HEK293 (cell line): ENCODE measurements at regions not wholly inside any gene's neighbourhood (a gene's known extent, or its start where the extent isn't known, plus 50 kb on each side); places are given as distances from the start of the nearest gene placed in this dataset.

Experiments used
- CTCF ChIA-PET: fragments of 350-600 bp; formaldehyde crosslinking; extraction: SDS; loops from one replicate; lab custom pipeline; 2021; ENCODE audit warnings: antibody characterized with exemption; lab: Yijun Ruan, JAX
- POLR2A ChIA-PET: fragments of 300-600 bp; formaldehyde crosslinking; extraction: SDS; loops from one replicate; lab custom pipeline; 2020; ENCODE audit warnings: antibody characterized with exemption, inconsistent platforms; lab: Yijun Ruan, JAX
- H3K27ac ChIP-seq: fragments of 200-500 bp; sonication (Bioruptor generic); 2 replicates; pipeline ENCODE4 v1.5.1; 2014; ENCODE audit warnings: low read depth, low read length, control low read depth, inconsistent platforms; ENCODE audit errors: extremely low read depth
- H3K36me3 ChIP-seq, 2 experiments: fragments of 200-500 bp in 1 of 2; sonication (Bioruptor generic) in 1 of 2; 1 replicate in 1 of 2; 2 replicates in 1 of 2; pipeline ENCODE4 v1.5.1; 2014 to 2017; ENCODE audit warnings: inconsistent platforms in 2 of 2, low read length in 2 of 2; ENCODE audit not compliant: control insufficient read depth in 2 of 2, insufficient read depth in 1 of 2
- H3K4me1 ChIP-seq: fragments of 200-500 bp; sonication (Bioruptor generic); 2 replicates; pipeline ENCODE4 v1.5.1; 2014; ENCODE audit warnings: mild to moderate bottlenecking, low read length, inconsistent platforms; ENCODE audit not compliant: control insufficient read depth, insufficient read depth
- H3K4me3 ChIP-seq: 2 replicates; pipeline ENCODE4 v1.5.1; 2011; ENCODE audit warnings: low read depth, mild to moderate bottlenecking, control low read depth, low read length, moderate library complexity
- H3K9me3 ChIP-seq: fragments of 200-500 bp; sonication (Bioruptor generic); 2 replicates; pipeline ENCODE4 v1.5.1; 2014; ENCODE audit warnings: low read depth, low read length, inconsistent platforms; ENCODE audit not compliant: control insufficient read depth, insufficient read depth
- AEBP2 ChIP-seq: fragments of 450-650 bp; formaldehyde crosslinking; IDR thresholded peaks from 2 replicates; pipeline ENCODE4 v1.5.1; 2016; ENCODE audit warnings: missing biosample characterization, missing genetic modification characterization, borderline replicate concordance
- ZNF132 ChIP-seq: fragments of 450-650 bp; formaldehyde crosslinking; IDR thresholded peaks from 2 replicates; pipeline ENCODE4 v1.5.1; 2017; ENCODE audit warnings: missing biosample characterization, missing genetic modification characterization, borderline replicate concordance
- ZNF155 ChIP-seq: fragments of 450-650 bp; formaldehyde crosslinking; IDR thresholded peaks from 2 replicates; pipeline ENCODE4 v1.5.1; 2016; ENCODE audit warnings: missing biosample characterization, missing genetic modification characterization
- ZNF19 ChIP-seq: fragments of 450-650 bp; formaldehyde crosslinking; IDR thresholded peaks from 2 replicates; pipeline ENCODE4; 2016; ENCODE audit warnings: missing biosample characterization, missing genetic modification characterization, low read depth
- ZNF362 ChIP-seq: fragments of 450-650 bp; formaldehyde crosslinking; IDR thresholded peaks from 2 replicates; pipeline ENCODE4 v1.5.1; 2016; ENCODE audit warnings: missing biosample characterization, missing genetic modification characterization
- ZNF449 ChIP-seq: fragments of 450-650 bp; formaldehyde crosslinking; IDR thresholded peaks from 2 replicates; pipeline ENCODE4 v1.5.1; 2017; ENCODE audit warnings: missing biosample characterization, mild to moderate bottlenecking, missing genetic modification characterization, moderate library complexity
- ZNF558 ChIP-seq: fragments of 450-650 bp; formaldehyde crosslinking; IDR thresholded peaks from 2 replicates; pipeline ENCODE4 v1.5.1; 2016; ENCODE audit warnings: missing biosample characterization, missing genetic modification characterization
- ZNF747 ChIP-seq: fragments of 450-650 bp; formaldehyde crosslinking; IDR thresholded peaks from 2 replicates; pipeline ENCODE4 v1.5.1; 2016; ENCODE audit warnings: missing biosample characterization, missing genetic modification characterization
- ZNF777 ChIP-seq: fragments of 450-650 bp; formaldehyde crosslinking; IDR thresholded peaks from 2 replicates; pipeline ENCODE4 v1.5.1; 2017; ENCODE audit warnings: missing biosample characterization, missing genetic modification characterization, borderline replicate concordance
- ZSCAN4 ChIP-seq: fragments of 450-650 bp; formaldehyde crosslinking; IDR thresholded peaks from 2 replicates; pipeline ENCODE4 v1.5.1; 2017; ENCODE audit warnings: missing biosample characterization, missing genetic modification characterization
- TF ChIP-seq, protein P1 (sequence below): fragments of 450-650 bp; formaldehyde crosslinking; IDR thresholded peaks from 2 replicates; pipeline ENCODE4 v1.5.1; 2016; ENCODE audit warnings: missing biosample characterization, missing genetic modification characterization
- TF ChIP-seq, protein P2 (sequence below): fragments of 450-650 bp; formaldehyde crosslinking; IDR thresholded peaks from 2 replicates; pipeline ENCODE4 v1.5.1; 2016; ENCODE audit warnings: missing biosample characterization, missing genetic modification characterization

- no peaks in the 10 kb centered on the region for H3K4me1 ChIP-seq
- no peak overlapping the region for H3K27ac ChIP-seq
- H3K36me3 ChIP-seq, result no peaks in the 10 kb centered on the region
- H3K4me3 ChIP-seq, result no peak overlapping the region
- no peaks in the 10 kb centered on the region for H3K9me3 ChIP-seq
- CTCF ChIA-PET, result no interaction called here
- TF ChIP-seq ZNF747 (tag by site-specific recombination) (no peak), ZSCAN4 (no peak), ZNF449 (tag by site-specific recombination) (no peak), ZNF362 (no peak), ZNF132 (tag by site-specific recombination) (no peak)
- TF ChIP-seq, protein P1, sequence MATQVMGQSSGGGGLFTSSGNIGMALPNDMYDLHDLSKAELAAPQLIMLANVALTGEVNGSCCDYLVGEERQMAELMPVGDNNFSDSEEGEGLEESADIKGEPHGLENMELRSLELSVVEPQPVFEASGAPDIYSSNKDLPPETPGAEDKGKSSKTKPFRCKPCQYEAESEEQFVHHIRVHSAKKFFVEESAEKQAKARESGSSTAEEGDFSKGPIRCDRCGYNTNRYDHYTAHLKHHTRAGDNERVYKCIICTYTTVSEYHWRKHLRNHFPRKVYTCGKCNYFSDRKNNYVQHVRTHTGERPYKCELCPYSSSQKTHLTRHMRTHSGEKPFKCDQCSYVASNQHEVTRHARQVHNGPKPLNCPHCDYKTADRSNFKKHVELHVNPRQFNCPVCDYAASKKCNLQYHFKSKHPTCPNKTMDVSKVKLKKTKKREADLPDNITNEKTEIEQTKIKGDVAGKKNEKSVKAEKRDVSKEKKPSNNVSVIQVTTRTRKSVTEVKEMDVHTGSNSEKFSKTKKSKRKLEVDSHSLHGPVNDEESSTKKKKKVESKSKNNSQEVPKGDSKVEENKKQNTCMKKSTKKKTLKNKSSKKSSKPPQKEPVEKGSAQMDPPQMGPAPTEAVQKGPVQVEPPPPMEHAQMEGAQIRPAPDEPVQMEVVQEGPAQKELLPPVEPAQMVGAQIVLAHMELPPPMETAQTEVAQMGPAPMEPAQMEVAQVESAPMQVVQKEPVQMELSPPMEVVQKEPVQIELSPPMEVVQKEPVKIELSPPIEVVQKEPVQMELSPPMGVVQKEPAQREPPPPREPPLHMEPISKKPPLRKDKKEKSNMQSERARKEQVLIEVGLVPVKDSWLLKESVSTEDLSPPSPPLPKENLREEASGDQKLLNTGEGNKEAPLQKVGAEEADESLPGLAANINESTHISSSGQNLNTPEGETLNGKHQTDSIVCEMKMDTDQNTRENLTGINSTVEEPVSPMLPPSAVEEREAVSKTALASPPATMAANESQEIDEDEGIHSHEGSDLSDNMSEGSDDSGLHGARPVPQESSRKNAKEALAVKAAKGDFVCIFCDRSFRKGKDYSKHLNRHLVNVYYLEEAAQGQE (tag by site-specific recombination), result no peak
- POLR2A ChIA-PET, result no interaction called here
Measured at GRCh38 chr3:177700117-177700516, 502.8 kb upstream of the TBL1XR1 start.

- CTCF ChIA-PET, result no interaction called here
- H3K9me3 ChIP-seq, result no peaks in the 10 kb centered on the region
- H3K27ac ChIP-seq, result no peak overlapping the region
- no peak overlapping the region for H3K4me3 ChIP-seq
- no peaks in the 10 kb centered on the region for H3K4me1 ChIP-seq
- TF ChIP-seq AEBP2 (tag by site-specific recombination), result no peak
- no peak for TF ChIP-seq ZNF155
- TF ChIP-seq ZNF558 (tag by site-specific recombination), result no peak
- no peak for TF ChIP-seq ZNF777 (tag by site-specific recombination)
- TF ChIP-seq ZNF19 (tag by site-specific recombination), result no peak
- TF ChIP-seq, protein P2, sequence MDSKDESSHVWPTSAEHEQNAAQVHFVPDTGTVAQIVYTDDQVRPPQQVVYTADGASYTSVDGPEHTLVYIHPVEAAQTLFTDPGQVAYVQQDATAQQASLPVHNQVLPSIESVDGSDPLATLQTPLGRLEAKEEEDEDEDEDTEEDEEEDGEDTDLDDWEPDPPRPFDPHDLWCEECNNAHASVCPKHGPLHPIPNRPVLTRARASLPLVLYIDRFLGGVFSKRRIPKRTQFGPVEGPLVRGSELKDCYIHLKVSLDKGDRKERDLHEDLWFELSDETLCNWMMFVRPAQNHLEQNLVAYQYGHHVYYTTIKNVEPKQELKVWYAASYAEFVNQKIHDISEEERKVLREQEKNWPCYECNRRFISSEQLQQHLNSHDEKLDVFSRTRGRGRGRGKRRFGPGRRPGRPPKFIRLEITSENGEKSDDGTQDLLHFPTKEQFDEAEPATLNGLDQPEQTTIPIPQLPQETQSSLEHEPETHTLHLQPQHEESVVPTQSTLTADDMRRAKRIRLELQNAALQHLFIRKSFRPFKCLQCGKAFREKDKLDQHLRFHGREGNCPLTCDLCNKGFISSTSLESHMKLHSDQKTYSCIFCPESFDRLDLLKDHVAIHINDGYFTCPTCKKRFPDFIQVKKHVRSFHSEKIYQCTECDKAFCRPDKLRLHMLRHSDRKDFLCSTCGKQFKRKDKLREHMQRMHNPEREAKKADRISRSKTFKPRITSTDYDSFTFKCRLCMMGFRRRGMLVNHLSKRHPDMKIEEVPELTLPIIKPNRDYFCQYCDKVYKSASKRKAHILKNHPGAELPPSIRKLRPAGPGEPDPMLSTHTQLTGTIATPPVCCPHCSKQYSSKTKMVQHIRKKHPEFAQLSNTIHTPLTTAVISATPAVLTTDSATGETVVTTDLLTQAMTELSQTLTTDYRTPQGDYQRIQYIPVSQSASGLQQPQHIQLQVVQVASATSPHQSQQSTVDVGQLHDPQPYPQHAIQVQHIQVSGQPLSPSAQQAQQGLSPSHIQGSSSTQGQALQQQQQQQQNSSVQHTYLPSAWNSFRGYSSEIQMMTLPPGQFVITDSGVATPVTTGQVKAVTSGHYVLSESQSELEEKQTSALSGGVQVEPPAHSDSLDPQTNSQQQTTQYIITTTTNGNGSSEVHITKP (tag by site-specific recombination), result no peak
- TF ChIP-seq, all 188 proteins: peak for 0
- POLR2A ChIA-PET, result no interaction called here
- H3K36me3 ChIP-seq, result no peaks in the 10 kb centered on the region
Measured at GRCh38 chr3:177703788-177704187, 506.5 kb upstream of the TBL1XR1 start.
